Raji (cell line): ENCODE measurements at regions not wholly inside any gene's neighbourhood (a gene's known extent, or its start where the extent isn't known, plus 50 kb on each side); places are given as distances from the start of the nearest gene placed in this dataset.

Experiments used
- POLR2A ChIP-seq: IDR thresholded peaks from 2 replicates; pipeline ENCODE4 v1.6.1; 2011; ENCODE audit warnings: low read depth, low read length, control low read depth; ENCODE audit not compliant: insufficient read depth

DNA sequence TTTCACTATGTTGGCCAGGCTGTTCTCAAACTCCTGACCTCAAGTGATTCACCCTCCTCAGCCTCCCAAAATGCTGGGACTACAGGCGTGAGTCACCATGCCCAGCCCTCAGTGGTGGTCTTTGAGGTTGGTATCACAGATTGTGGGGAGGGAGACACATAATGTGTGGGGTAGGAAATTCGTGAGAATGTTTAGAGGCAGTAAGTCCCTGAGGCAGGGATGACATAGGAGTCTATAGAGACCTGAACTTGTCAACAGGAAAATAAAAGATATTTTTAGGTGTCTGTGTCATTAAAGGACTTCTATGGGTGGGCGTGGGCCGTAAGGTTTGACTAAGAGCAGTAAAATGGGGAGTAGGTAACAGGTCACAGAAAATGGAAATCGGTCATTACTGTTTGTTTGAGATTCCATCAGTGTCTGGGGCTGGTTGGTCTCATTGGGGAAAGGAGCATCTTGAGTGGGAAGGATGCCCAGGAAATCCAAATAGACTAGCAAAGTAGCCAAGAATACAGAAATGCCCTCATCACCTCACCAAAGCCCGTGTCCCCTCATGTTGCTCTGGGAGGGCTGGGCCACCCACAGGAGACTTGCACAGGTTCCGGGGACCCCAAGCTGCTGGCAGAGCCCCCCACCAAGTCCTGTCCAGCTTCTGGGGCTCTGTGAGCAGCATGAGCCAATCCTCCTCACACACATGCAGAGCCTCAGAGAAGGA is 63.6 kb upstream of the BCL2L14 start:
- no peak for TF ChIP-seq POLR2A

- TF ChIP-seq POLR2A = no peak
Measured at GRCh38 chr12:12007713-12008231, 63.0 kb upstream of the BCL2L14 start.

DNA sequence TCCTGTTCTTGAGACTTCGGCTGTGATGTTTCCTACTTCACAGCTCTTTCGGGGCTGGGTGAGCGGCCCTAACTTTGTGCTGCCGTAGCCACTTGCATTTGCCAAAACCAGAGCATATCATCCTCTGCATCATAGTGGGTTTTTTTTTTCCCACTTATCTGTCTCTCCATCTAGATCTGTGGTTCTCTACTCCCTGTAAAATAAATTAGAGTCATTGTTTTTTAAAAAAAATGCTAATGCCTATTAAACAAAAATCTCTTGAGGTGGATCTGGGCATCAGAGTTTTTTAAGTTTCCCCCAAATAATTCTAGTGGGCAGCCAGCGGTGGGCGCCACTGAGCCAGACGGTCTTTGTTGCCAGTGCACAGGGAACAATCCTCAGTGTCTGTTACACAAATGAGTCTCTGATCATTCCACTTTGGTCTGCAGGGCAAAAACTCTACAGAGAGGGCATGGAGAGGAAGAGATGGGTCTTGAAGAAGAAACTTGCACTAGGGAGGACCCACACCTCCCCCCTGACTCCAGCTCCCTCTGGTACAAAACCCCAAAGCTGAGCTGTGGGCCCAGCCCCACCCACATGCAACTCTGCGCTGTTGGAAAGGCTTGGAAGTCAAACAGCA is 62.4 kb upstream of the BCL2L14 start:
- no peak for TF ChIP-seq POLR2A

GRCh38 chr12:12008931-12009611 is 61.7 kb upstream of the BCL2L14 start:
- peak; percentile 32; the same call in 1 of the 2 replicates for TF ChIP-seq POLR2A

DNA sequence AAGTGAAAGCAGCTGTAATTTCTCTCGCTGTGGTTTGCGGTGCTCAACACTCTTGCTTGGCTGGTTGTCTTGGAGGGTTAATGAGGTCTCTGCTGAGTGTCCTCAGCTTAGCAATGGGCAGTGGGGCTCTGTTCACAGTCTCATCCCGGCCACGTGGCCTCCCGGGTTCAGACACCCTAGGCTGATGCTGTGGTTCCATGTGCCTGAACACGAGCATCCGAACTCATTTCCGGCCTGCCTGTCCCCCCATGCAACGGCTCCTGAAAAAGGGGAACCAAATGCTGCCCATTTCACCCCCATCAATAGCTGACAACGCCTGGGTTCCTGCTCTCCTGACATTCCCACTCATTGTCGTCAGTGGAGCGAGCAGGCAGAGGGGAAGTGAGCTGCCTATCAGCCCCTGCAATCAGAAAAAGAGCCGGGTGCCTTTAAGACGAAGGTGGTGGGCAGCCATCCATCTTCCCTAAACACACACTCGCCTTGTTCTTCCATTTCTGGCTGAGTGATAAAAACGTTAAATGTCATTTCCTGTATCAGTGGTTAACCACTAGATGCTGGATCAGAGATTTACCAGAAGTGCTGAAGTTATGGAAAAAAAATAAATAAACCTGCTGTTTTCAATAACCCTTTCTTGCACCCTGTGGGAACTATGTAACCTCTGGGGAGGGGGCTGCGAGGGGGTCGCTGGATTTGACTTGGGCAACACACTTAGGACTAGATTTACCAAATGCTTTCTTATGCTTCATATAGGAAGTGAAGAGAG is 60.3 kb upstream of the BCL2L14 start:
- TF ChIP-seq POLR2A = 0 out of 2 replicates have a peak, but pooled peaks have one; percentile 39

- TF ChIP-seq POLR2A = no peak
Measured at GRCh38 chr12:12011880-12012260, 58.9 kb upstream of the BCL2L14 start.

- no peak for TF ChIP-seq POLR2A
Measured at GRCh38 chr12:12015073-12015685, 55.6 kb upstream of the BCL2L14 start.

DNA sequence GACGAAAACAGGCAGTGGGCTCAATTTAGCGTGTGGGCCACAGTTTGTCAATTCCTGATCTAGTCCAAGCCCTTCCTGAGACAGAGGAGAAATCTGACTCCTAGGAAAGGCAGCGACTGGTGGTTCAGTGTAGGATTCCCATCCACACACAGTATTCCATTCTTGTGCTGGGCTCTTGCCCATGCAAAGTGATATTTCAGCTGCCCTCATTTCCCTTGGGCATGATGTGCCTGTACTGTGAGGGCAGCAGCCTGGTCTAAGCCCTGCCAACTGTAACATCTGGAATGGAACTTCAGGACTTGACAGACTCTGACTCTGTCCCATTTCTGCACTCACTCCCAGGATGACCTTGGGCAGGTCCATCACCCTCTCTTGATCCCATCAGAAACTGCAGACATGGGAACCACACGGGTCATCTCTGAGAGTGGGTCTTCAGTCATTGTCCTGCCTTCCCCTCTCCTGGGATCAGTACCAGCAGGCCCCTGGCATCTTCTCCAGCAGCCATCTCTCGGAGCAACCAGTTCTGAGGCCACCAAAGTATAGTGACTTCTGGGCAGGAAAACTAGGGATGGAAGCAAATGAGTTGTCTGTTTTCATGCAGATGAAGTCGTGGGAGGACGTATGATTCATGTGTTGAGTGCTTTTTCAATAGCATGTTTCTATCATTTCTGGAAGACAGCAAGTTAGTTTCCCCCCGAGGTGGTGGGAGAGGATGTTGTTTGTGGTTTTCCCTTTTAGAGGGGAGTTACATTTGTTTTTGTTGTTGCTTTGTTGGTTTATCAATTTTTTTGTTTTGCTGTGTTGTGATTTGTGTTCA is 54.2 kb upstream of the BCL2L14 start:
- no peak for TF ChIP-seq POLR2A

GRCh38 chr12:12017135-12017581 is 53.6 kb upstream of the BCL2L14 start:
- no peak for TF ChIP-seq POLR2A

- TF ChIP-seq POLR2A = no peak
Measured at GRCh38 chr12:12017798-12018197, 52.9 kb upstream of the BCL2L14 start.

DNA sequence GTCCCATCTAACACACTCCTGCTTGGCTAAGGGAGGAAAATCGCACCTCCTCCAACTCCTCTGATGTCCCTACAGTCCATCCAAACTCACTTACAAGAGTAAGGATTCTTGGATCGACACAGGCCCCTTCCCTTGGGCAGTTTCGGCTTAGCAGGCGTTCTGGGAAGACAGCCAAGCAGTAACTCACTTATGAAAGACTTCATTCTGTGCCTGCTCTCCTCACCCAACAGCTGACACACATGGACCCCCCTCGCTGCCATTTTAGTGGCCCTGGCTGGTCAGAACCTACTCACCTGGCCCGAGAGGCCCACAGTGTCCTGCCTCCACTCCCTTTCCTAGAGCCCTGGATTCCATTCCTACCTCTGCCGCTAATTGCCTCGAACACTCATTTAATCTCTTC is 52.3 kb upstream of the BCL2L14 start:
- TF ChIP-seq POLR2A = no peak

DNA sequence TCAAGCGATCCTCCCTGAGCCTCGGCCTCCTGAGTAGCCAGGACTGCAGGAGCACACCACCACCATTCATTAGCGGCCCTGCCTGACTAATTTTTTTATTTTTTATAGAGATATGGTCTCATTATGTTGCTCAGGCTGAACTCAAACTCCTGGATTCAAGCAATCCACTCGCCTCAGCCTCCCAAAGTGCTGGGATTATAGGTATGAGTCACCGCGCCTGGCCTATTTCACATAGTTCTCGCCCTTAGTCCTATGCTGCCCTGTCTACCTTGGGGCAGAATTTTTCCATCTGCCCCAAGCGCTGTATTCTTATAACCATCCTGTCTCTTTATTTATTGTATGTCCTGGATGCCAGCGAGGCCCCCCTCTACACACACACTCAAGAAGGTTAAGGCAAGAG is 50.9 kb upstream of the BCL2L14 start:
- TF ChIP-seq POLR2A = no peak

DNA sequence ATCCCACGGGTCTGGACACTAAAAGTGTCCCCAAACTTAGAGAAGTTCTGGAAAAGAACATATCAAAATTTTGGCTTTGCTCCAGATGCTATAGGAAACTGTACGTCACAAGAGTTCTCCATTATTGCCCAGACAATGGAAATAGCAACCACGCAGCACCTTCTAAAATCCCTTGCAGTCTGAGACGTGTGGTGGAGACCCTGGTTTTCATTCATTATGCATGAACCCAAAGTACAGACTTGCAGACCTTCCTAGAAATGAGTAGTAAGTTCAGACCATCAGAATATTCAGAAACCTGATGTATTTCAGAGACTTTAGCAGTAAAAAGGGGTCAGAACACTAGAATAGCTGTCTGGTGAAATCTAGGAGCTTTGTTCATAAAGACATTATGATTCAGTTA is 50.0 kb upstream of the BCL2L14 start:
- TF ChIP-seq POLR2A = no peak
